Peyer's patch (tissue), 4 donors: ENCODE measurements at regions not wholly inside any gene's neighbourhood (a gene's known extent, or its start where the extent isn't known, plus 50 kb on each side); places are given as distances from the start of the nearest gene placed in this dataset.
"Not testable (repeated sequence)": the region's sequence is repeated elsewhere in the genome, so short reads cannot be mapped to it uniquely, and the experiment has no call there.

Experiments
- DNase-seq, 3 donors: peaks; one replicate each; pipeline ENCODE4 v3.0.0-alpha.2; 2017 to 2019
- H3K27ac ChIP-seq, 4 donors: fragments of 200-600 bp; sonication (generic); one replicate each; pipeline ENCODE4 v1.5.1; 2016 to 2019
- H3K27me3 ChIP-seq, 2 donors: fragments of 200-600 bp; sonication (generic); one replicate each; pipeline ENCODE4 v1.5.1; 2019
- H3K36me3 ChIP-seq, 3 donors: fragments of 200-600 bp; sonication (generic); one replicate each; pipeline ENCODE4 v1.5.1; 2016 to 2019
- H3K4me1 ChIP-seq, 4 donors: fragments of 200-600 bp; sonication (generic); one replicate each; pipeline ENCODE4 v1.5.1; 2016 to 2019
- H3K4me3 ChIP-seq, 4 donors: fragments of 200-600 bp; sonication (generic); 1 replicate in 3 of 4; 2 replicates in 1 of 4; pipeline ENCODE4 v1.5.1; 2016 to 2019; ENCODE audit warnings: mild to moderate bottlenecking in 1 of 4
- H3K9me3 ChIP-seq, 4 donors: fragments of 200-600 bp; sonication (generic); one replicate each; pipeline ENCODE4 v1.5.1; 2016 to 2019; ENCODE audit warnings: mild to moderate bottlenecking in 1 of 4
- CTCF ChIP-seq, 6 experiments: fragments of 450-650 bp in 4 of 6; fragments of 200-600 bp in 2 of 6; sonication (generic) in 1 of 6; IDR thresholded peaks; one replicate each; pipeline ENCODE4 v1.5.1; 2017 to 2019; ENCODE audit warnings: antibody characterized with exemption in 6 of 6, mild to moderate bottlenecking in 3 of 6, moderate library complexity in 1 of 6
- POLR2A ChIP-seq, 2 donors: fragments of 450-650 bp; IDR thresholded peaks; one replicate each; pipeline ENCODE4 v1.5.1; 2017; ENCODE audit warnings: antibody characterized with exemption in 2 of 2, mild to moderate bottlenecking in 2 of 2, moderate library complexity in 2 of 2

- no peak for DNase-seq
- no peak for TF ChIP-seq POLR2A (IDR thresholded peaks at IDR 0.05)
- TF ChIP-seq CTCF (IDR thresholded peaks at IDR 0.05), result no peak
- no peaks in the 10 kb centered on the region for H3K4me1 ChIP-seq
Observed at GRCh38 chr5:90265545-90265857, 144.1 kb downstream of the CETN3 start.

GRCh38 chr5:90264689-90265544, 144.6 kb downstream of the CETN3 start:
- Histone ChIP-seq H3K27me3 (no peaks in the 10 kb centered on the region), H3K4me3 (no peak overlapping the region), H3K36me3 (no peaks in the 10 kb centered on the region), H3K27ac (no peak overlapping the region), H3K9me3 (no peaks in the 10 kb centered on the region), H3K4me1 (no peaks in the 10 kb centered on the region)
- peak; percentile 25 to 75 (median 51) for DNase-seq
- TF ChIP-seq POLR2A (IDR thresholded peaks at IDR 0.05) (no peak), CTCF (IDR thresholded peaks at IDR 0.05) (peak; percentile 22 to 87 (median 74))

More at GRCh38 chr5:90265545-90265857, 144.1 kb downstream of the CETN3 start:
- no peaks in the 10 kb centered on the region for H3K27me3 ChIP-seq
- no peak overlapping the region for H3K27ac ChIP-seq
- H3K4me3 ChIP-seq, result no peak overlapping the region
- no peaks in the 10 kb centered on the region for H3K36me3 ChIP-seq
- H3K9me3 ChIP-seq, result no peaks in the 10 kb centered on the region

- no peak overlapping the region for H3K27ac ChIP-seq
- no peaks in the 10 kb centered on the region for H3K4me1 ChIP-seq
- no peaks in the 10 kb centered on the region for H3K27me3 ChIP-seq
- no peak overlapping the region for H3K4me3 ChIP-seq
- TF ChIP-seq CTCF (IDR thresholded peaks at IDR 0.05) (no peak), POLR2A (IDR thresholded peaks at IDR 0.05) (no peak)
- no peaks in the 10 kb centered on the region for H3K36me3 ChIP-seq
- DNase-seq, result no peak
- H3K9me3 ChIP-seq, result no peaks in the 10 kb centered on the region
Observed at GRCh38 chr5:90263102-90263820, 146.3 kb downstream of the CETN3 start.

- Histone ChIP-seq H3K4me3 (no peak overlapping the region), H3K4me1 (no peaks in the 10 kb centered on the region), H3K36me3 (no peaks in the 10 kb centered on the region), H3K27me3 (no peaks in the 10 kb centered on the region), H3K27ac (no peak overlapping the region), H3K9me3 (no peaks in the 10 kb centered on the region)
- no peak for TF ChIP-seq POLR2A (IDR thresholded peaks at IDR 0.05)
- TF ChIP-seq CTCF (IDR thresholded peaks at IDR 0.05), result no peak
- no peak for DNase-seq
Observed at GRCh38 chr5:90251447-90251846, 158.1 kb downstream of the CETN3 start.

GRCh38 chr5:90248640-90249039, 160.9 kb downstream of the CETN3 start:
- Histone ChIP-seq H3K4me1 (no peaks in the 10 kb centered on the region), H3K27ac (no peak overlapping the region), H3K4me3 (no peak overlapping the region), H3K27me3 (no peaks in the 10 kb centered on the region), H3K9me3 (no peaks in the 10 kb centered on the region), H3K36me3 (no peaks in the 10 kb centered on the region)
- no peak for DNase-seq
- TF ChIP-seq CTCF (IDR thresholded peaks at IDR 0.05), result no peak
- no peak for TF ChIP-seq POLR2A (IDR thresholded peaks at IDR 0.05)

GRCh38 chr5:90243848-90244247, 165.7 kb downstream of the CETN3 start:
- not testable (repeated sequence) for H3K9me3 ChIP-seq, H3K27ac ChIP-seq, DNase-seq, H3K4me3 ChIP-seq, H3K4me1 ChIP-seq, H3K27me3 ChIP-seq, H3K36me3 ChIP-seq
